Right lobe of liver (tissue), 4 donors: ENCODE measurements at regions not wholly inside any gene's neighbourhood (a gene's known extent, or its start where the extent isn't known, plus 50 kb on each side); places are given as distances from the start of the nearest gene placed in this dataset.

Source experiments
- POLR2A ChIP-seq: fragments of 450-650 bp; IDR thresholded peaks from one replicate; pipeline ENCODE4 v1.6.1; 2017; ENCODE audit warnings: antibody characterized with exemption, mild to moderate bottlenecking
- TF ChIP-seq, protein P1 (sequence below), 4 donors: fragments of 200-600 bp in 3 of 4; fragments of 450-650 bp in 1 of 4; IDR thresholded peaks; one replicate each; pipeline versions ENCODE4 v1.5.1 to v1.8.0; 2016 to 2022; ENCODE audit warnings: antibody characterized with exemption in 4 of 4, mild to moderate bottlenecking in 2 of 4
- donor health status: DM: no; HTN: no; CAD: no.
- donor health status: DM: no; HTN: no; CAD: no.
- donor health status: DM: no; HTN: yes; CAD: no.

DNA sequence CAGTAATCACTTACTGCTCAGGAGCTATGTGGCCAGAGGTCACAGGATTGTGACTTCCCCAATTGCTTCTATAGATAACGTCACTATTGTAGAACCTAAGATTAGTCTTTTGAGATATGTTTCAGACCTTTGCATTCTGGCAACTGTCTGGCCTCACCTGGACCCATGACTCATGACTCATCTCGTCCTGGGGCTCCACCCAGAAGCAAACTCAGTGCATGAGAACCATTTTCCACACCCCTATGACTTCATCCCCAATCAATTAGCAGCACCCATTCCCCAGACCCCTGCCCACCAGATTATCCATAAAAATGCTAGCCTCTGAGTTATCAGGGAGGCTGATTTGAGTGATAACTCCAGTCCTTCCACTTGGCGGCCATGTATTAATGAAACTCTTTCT, 186.9 kb downstream of the EMP1 start:
- TF ChIP-seq POLR2A = no peak
- TF ChIP-seq, protein P1, sequence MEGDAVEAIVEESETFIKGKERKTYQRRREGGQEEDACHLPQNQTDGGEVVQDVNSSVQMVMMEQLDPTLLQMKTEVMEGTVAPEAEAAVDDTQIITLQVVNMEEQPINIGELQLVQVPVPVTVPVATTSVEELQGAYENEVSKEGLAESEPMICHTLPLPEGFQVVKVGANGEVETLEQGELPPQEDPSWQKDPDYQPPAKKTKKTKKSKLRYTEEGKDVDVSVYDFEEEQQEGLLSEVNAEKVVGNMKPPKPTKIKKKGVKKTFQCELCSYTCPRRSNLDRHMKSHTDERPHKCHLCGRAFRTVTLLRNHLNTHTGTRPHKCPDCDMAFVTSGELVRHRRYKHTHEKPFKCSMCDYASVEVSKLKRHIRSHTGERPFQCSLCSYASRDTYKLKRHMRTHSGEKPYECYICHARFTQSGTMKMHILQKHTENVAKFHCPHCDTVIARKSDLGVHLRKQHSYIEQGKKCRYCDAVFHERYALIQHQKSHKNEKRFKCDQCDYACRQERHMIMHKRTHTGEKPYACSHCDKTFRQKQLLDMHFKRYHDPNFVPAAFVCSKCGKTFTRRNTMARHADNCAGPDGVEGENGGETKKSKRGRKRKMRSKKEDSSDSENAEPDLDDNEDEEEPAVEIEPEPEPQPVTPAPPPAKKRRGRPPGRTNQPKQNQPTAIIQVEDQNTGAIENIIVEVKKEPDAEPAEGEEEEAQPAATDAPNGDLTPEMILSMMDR (IDR thresholded peaks at IDR 0.05) = no peak
